ENCODE measurements at regions not wholly inside any gene's neighbourhood (a gene's known extent, or its start where the extent isn't known, plus 50 kb on each side); places are given as distances from the start of the nearest gene placed in this dataset.
"Not testable (repeated sequence)": the region's sequence is repeated elsewhere in the genome, so short reads cannot be mapped to it uniquely, and the experiment has no call there.

- TF ChIP-seq CTCF, POLR2A (IDR thresholded peaks at IDR 0.05): not testable (repeated sequence)
These were observed 171.0 kb downstream of the TMEM121 start for GRCh38 chr14:105697414-105697813.

All from heart left ventricle (tissue), 13 donors.